ENCODE measurements at regions not wholly inside any gene's neighbourhood (a gene's known extent, or its start where the extent isn't known, plus 50 kb on each side); places are given as distances from the start of the nearest gene placed in this dataset.

DNA sequence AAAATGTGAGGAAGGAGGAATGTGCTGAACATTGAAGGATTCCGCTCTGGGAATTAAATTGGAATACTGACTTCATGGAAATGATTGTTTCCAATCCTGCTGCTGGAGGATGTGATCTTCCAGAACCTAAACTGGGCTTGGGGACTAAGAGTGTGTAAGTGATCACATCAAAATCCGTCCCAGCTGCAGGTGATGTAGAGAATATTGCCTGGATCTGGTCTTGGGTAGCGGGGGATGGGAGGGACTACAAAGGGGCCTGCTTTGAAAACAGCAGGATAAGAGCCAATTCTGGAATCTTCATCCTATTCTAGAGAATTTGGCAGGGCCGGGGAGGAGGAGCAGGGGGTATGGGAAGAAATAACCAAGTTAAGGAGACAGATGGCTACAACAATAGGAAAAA, 552.2 kb upstream of the FZD8 start:
- no peak for DNase-seq

DNA sequence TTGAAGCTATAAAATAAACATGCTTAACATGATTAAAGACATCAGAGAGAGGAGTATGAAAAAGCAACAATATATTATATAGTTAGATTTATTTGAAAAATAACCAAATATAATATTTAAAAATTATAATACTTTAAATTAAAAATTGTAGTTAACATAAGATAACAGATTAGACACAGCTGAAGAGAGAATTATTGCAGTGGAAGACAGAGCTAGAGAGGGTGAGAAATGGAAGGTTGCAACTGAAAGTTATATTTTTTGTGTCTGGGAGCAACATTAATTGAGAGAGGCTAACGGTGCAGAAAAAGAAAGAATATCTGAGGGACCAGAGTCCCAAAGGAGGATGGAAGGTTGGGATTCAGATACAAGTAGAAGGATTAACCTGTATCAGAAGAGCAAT, 548.9 kb upstream of the FZD8 start:
- DNase-seq = no peak

GRCh38 chr10:36188461-36188860, 546.4 kb upstream of the FZD8 start:
- DNase-seq = no peak

- DNase-seq = no peak
These were observed 546.0 kb upstream of the FZD8 start for GRCh38 chr10:36188080-36188453.

GRCh38 chr10:36187380-36188079, 545.4 kb upstream of the FZD8 start:
- no peak for DNase-seq

DNA sequence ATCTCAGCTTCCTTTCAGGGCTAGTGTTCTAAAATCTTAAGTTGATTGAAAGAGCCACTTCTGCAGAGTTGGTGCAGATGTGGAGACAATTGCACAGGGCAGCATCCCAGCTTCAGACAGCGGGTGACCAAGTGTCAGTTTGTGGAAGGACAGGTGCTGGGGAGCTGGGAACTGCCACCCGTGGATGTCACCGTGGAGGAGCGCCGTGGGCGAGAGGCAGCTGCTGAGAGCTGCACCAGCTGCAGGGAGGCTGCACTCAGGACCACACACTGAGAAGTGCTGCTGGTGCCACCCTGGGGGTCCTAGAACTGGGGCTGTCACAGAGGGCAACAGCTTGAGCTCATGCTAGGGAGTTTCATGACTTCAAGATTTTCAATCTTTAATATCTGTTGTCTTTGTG, 543.0 kb upstream of the FZD8 start:
- DNase-seq = no peak

DNA sequence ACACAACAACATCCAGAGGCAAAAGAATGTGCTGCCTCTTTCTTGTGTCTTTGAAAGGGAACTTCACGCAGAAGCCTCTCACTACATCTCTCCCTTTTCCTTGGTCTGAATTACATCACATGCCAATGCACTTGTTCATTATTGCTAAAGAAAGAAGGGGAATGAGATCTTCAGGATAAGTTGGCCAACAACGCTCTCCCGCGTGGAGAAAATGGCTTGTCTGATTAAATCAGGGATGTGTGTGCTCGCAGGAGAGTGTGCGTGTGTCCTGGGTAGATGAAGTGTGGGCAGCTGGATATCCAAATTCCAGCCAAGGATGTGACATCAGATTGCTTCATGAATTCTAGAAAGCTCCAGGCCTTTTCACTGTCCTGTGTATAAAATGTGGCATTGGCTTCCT, 541.6 kb upstream of the FZD8 start:
- DNase-seq = no peak

DNA sequence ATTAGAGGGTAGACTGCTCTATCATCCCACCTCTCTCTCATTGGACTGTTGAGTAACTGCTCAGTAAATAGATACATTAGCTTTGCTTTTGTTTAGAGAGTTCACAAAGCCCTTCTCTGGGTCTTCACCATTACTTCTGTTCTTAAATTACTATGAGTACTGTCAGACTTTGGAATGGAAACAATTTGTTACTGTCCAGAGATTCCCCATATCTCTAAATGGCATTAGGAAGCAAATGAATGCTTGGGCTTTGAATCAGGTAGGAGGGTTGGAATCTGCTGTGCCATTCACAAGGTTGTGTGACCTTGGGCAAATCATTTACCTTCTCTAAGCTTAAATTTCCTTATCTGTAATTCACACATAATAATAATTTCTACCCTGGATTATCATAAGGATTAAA, 541.0 kb upstream of the FZD8 start:
- DNase-seq = no peak

- no peak for DNase-seq
These were observed 540.5 kb upstream of the FZD8 start for GRCh38 chr10:36182606-36183005.

DNA sequence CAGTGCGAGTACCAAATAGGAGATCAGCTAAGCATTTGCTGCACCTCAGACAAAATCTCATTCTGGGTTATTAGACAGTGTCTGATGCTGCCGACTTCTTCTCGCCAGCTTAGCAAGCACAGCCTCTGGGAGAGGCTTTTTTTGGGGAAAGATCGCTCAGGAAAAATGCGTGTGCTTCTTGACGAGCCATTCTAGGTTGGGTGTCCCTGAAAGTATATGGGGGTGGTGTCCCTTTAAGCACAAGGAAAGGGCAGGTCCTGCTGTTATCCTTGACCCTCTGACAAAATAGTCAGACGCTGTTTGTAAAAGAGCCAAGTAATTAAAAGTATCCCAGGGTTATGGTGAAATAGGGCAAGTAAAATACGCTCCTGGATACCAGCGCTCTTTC, 540.1 kb upstream of the FZD8 start:
- DNase-seq = no peak

DNA sequence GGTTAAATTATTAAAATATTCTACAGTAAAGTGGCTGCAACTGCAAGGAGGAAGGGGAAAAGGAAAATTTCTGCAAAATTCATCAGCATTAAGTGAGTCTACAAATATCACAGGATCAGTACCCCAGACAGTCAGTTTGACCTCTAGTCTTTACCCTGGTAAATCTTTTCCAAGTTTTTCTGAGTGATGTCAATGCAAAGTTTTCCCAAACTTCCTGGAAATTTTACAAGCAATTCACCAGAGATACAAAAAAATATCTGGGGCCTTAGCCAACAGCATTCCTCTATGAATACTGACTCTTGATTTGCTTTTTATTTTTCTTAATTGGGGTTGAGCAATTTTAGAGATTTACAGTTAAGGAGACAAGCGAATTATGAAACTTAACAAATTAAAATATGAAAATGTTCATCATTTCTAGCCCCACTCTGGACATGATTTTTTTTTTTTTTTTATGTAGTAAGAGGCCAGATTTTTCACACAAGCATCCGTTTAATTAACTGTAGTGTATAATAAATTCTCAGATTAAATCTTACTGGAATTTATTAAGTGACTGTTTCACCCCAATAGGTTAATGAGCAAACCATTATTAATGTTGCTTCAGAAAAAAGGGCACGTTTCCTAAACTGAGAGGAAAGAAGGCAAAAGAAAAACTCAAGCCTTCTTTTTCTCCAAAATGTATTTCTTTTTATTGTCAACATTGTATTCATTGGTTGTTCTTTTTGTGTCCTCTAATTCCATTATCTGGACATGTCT, 539.5 kb upstream of the FZD8 start:
- no peak for DNase-seq

DNA sequence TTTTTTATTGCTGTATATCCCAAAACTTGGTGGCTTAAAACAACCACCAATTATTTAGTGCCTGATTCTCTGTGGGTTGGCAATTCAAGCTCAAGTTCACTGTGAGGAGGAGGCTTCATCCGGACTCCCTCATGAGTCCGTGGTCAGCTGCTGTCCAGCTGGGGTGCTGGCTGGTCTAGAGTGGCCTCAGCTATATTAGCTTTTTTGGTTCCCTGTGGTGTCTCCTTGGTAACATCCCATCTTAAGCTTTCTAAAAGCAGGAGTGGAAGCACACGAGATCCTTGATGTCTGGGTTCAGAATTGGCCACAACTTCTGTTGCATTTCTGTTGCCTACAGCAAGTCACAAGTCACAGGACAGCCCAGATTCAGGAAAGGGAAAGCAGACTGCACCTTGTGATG, 536.5 kb upstream of the FZD8 start:
- no peak for DNase-seq

- DNase-seq = no peak
These were observed 535.0 kb upstream of the FZD8 start for GRCh38 chr10:36177071-36177470.

GRCh38 chr10:36175954-36176353, 533.9 kb upstream of the FZD8 start:
- DNase-seq = no peak

DNA sequence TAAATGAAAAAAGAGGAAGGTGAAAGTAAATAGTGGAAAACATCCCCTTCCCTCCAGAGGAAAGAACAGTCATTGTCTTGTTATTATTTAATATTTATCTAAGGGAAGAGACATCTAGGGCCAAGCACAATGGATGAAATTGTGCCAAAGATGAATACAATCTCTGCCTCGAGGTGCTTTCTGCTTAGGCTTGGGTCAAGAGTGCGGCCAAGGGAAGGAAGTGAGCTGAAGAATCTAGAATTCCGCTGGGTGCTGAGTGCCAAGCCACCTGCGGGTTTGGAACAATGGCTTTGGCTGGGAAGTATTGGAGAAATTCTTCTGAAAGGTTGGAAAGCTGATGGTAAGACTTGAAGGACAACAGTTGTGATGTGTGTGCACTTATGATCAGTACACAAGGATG, 531.3 kb upstream of the FZD8 start:
- no peak for DNase-seq

GRCh38 chr10:36171953-36172940, 530.2 kb upstream of the FZD8 start:
- DNase-seq = no peak

DNA sequence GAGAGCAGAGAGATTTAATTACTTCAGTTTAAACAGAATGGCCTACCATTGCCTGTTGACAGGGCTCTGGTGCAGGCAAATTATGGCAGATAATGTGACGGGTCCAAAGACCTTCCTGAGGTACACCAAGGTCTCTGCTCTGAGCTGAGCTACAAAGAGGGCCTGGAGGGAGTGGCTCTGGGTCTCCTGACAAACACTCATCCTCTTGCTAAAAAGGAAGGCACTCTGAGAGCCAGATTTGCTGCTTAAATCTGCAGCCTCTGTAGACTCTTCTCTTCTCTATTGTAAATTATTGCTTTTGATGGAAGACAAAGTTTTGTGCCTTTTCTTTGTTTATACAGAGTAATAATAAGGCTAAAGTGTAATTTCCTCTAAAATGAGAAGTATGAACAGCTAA, 529.5 kb upstream of the FZD8 start:
- no peak for DNase-seq

DNA sequence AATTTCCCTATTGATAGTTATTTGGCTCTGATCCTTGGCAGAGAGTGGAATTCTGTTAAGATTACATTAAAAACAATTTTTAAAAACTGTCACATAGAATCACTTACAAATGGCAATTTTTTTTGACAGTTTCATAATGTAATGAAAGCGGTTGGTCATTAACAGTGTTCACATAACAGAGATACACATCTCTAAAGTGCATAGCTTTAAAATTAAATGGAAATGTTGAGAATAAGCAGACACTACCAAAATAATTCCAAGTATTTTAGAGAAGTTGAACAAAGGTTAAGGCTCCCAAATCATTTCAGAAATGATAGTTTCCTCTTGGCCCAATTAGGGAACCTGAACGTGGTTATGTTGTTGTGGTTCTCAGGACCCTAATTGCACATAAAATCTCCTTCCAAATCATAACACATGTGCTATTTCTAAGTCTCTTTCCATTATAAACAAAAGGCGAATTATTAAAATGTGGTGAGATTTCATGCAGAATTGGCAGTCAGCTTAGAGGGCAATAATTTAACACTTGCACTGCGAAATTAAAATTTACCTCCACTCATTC, 528.9 kb upstream of the FZD8 start:
- no peak for DNase-seq

DNA sequence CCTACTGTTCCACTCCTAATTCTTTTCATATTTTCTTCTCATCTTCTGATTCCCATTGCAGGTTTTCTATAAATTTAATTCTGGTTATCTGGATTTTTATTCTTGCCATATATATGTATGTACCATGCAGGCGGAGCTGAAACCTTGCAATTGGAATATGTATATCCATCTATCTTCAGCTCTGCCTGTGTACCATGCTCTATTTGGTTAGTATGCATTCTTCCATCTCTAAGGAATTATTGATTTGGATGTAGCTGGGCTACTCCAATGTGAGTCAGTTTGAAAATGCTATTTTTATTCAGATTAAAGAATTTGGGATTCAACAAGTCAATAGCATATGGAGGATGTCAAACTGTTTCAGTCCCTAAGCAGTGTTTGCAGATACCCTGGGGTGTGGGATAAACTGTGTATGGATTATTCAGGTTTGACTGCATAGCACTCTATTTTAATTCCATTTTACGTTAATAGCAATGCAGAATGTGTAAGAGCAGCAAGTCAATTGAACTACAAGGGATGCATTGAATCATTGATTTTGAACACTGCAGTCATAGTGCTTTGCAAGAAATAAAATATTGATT, 528.1 kb upstream of the FZD8 start:
- no peak for DNase-seq

GRCh38 chr10:36168777-36169176, 526.7 kb upstream of the FZD8 start:
- DNase-seq = no peak

DNA sequence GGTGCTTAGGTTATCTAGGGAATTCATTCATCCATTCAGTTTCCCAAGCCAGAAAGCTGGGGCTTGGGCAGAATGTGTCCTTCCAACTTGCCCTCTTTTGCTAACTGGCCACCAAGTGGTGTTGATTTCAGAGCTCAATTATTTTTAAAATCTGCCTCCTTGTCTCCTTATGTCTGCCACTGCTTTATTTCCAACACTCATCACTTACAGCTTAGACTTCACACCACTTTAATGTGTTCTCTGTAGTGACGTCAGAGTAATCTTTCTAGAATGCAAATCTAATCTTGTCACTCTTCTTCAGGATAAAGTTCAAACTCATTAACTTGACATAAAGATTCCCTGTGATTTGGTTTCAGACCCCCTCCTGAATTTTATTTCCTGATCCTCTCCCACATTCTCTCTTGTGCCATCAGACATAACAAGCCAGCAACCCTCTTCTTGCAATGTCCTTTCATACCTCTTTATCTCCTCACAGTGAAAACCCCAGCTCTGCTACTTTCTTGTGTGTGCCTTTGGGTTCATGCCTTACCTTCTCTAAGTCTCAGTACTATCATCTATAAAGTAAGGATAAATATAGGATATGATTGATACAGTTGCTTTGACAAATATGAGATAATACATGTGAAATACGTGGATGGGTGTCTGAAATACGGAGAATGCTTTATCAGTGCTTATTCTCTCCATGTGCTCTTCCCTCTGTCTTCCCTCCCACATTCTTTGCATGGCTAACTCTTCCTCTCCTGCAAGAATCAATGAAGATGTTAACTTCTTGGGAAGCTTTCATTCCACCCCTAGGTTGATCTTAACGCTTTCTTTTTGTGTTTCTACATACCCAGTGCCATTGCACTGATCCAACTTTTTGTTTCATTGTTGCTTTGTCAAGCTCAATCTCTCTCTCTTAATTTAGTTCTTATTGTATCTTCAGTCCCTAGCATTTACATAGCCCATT, 522.7 kb upstream of the FZD8 start:
- no peak for DNase-seq

- DNase-seq = no peak
These were observed 521.7 kb upstream of the FZD8 start for GRCh38 chr10:36163827-36164226.

Data from activated T-cell treated with anti-CD3 and anti-CD28 coated beads, Interleukin-2, amount 50 U/mL, for 48 hours (primary cell).